BE2C (cell line): ENCODE measurements at regions not wholly inside any gene's neighbourhood (a gene's known extent, or its start where the extent isn't known, plus 50 kb on each side); places are given as distances from the start of the nearest gene placed in this dataset.

ENCODE experiments used
- DNase-seq: peaks from one replicate; pipeline ENCODE4 v3.0.0-alpha.2; 2020
- H3K27me3 ChIP-seq: fragments of 250-450 bp; sonication (Bioruptor Pico); 2 replicates; pipeline ENCODE4 v1.5.1; 2020; ENCODE audit warnings: mild to moderate bottlenecking
- H3K36me3 ChIP-seq: fragments of 250-450 bp; sonication (Bioruptor Pico); 2 replicates; pipeline ENCODE4 v1.5.1; 2020; ENCODE audit warnings: mild to moderate bottlenecking
- H3K4me1 ChIP-seq: fragments of 250-450 bp; sonication (Bioruptor Pico); 2 replicates; pipeline ENCODE4 v1.5.1; 2020
- H3K4me3 ChIP-seq: 2 replicates; pipeline ENCODE4 v1.5.1; 2011; ENCODE audit warnings: low read depth, low read length
- H3K9me3 ChIP-seq: fragments of 250-450 bp; sonication (Bioruptor Pico); 2 replicates; pipeline ENCODE4 v1.5.1; 2020
- TF ChIP-seq, protein P1 (sequence below): IDR thresholded peaks from 2 replicates; pipeline ENCODE4 v1.5.1; 2012; ENCODE audit warnings: mild to moderate bottlenecking, low read depth, low read length

DNA sequence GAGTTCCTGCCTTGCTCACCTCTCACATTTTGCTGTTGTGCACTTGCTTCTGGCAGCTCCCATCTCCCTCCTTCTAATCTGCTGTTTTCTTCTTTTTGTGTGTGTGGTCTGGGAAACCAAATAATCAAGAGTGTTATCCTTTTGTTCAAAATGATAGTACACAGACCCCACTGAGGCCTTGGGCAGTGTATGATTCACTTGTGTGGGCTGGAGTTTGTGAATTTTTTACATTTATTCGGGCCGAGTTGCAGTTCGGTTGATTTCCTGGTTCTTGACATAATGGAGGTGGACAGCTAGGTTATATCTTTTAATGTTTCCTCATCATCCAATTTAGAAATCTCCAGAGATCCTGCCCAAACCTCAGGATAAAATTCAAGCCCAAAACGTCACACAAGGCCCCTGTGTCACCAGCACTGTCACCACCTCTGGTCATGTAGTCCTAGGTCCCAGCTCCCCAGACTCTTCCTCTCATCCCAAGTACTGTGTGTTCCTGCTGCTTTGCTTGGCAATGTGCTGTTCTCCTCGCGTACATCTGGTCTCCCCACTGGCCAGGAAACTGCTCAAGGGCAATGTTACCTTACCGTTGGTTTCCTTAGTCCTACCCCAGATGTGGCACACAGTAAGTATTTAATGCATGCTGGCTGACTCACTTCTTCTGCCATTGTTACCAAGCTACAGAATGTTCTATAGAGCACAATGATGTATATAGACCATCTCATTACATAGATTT is 55.7 kb upstream of the PHACTR2 start:
- TF ChIP-seq, protein P1, sequence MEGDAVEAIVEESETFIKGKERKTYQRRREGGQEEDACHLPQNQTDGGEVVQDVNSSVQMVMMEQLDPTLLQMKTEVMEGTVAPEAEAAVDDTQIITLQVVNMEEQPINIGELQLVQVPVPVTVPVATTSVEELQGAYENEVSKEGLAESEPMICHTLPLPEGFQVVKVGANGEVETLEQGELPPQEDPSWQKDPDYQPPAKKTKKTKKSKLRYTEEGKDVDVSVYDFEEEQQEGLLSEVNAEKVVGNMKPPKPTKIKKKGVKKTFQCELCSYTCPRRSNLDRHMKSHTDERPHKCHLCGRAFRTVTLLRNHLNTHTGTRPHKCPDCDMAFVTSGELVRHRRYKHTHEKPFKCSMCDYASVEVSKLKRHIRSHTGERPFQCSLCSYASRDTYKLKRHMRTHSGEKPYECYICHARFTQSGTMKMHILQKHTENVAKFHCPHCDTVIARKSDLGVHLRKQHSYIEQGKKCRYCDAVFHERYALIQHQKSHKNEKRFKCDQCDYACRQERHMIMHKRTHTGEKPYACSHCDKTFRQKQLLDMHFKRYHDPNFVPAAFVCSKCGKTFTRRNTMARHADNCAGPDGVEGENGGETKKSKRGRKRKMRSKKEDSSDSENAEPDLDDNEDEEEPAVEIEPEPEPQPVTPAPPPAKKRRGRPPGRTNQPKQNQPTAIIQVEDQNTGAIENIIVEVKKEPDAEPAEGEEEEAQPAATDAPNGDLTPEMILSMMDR = no peak
- Histone ChIP-seq H3K9me3 (no peaks in the 10 kb centered on the region), H3K27me3 (no peaks in the 10 kb centered on the region), H3K4me1 (no peaks in the 10 kb centered on the region), H3K36me3 (no peaks in the 10 kb centered on the region), H3K4me3 (no peak overlapping the region)
- DNase-seq = no peak

DNA sequence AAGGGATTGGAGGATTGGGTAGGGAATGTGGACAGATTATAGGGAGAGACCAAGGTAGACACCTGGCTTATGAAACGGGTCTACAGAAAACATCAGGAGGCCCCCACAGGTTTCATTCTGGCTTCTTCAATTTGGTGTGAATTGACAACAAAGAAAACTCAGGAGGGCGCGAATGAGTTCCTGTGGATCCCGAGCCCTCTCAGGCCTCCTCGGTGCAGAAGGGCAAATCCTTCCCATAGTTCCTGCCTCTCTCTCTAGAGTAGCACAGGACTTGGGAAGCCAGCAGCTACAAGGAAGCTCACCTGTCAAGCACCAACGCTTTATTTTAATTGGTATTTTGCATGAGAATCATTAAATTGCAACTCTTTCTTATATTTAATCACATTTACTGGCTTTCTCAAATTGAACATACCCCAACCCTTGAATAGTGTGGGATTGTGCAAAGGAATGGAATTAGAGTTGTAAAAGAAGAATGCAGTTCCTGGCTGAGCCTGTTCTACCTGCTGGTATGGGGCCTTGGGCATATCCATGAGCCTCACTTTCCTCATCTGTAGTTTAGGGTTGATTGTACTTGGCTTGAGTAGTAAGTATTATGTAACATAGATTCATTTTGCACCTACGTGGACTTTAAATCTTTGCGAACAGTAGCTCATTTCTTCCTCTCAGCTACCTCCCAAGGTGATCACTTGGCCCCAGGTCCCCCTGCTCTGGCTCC is 56.4 kb upstream of the PHACTR2 start:
- TF ChIP-seq, protein P1 = no peak
- no peak for DNase-seq
- H3K4me3 ChIP-seq = no peak overlapping the region
- no peaks in the 10 kb centered on the region for H3K4me1 ChIP-seq
- H3K36me3 ChIP-seq = no peaks in the 10 kb centered on the region
- no peaks in the 10 kb centered on the region for H3K9me3 ChIP-seq
- H3K27me3 ChIP-seq = no peaks in the 10 kb centered on the region

DNA sequence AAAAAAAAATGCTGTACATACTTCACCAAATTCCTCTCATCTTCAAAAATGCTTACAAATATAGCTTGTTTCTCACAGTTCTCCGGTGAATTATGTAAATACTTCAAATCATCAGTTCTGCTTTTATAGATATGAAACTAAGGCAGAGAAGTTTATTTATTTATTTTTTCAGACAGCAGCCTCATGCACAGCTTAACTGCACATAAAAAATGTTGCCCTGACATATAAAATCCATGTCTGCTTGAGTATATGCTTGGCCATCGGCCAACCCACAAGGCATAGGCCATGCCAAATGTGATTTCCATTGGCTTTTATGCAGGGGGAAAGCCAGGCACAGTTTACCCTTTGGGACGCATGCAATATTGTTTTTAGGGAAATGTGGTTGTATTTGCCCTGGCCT is 57.3 kb upstream of the PHACTR2 start:
- TF ChIP-seq, protein P1 = no peak
- no peak for DNase-seq

DNA sequence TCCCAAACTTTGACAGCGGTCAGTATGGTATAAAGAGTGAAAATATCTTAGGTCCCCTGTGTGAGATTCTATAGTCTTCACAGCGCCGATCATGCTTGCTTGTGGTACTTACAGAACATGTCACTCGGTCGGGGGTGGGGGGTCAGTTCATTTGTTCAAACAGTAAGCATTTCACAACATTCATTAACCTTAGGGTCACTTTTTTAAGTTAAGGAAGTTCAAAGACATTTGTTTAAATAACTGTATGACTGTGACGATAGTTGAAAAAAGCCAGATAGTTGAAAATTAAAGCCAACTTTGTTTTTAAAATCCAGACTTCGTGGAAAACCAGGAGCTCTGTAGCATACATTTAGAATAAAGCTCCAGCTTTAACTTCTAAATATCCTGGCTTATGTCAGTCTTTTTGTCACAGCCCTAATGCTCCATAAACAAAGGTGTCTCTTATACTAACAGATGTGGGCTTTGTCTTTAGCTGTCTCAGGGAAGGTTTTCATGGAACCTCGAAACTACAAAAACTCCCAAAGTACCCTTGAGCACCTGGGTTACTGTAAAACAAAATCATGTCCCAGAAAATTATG is 57.9 kb upstream of the PHACTR2 start:
- H3K4me1 ChIP-seq = no peaks in the 10 kb centered on the region
- H3K36me3 ChIP-seq = no peaks in the 10 kb centered on the region
- TF ChIP-seq, protein P1 = no peak
- no peak for DNase-seq
- H3K4me3 ChIP-seq = no peak overlapping the region
- no peaks in the 10 kb centered on the region for H3K9me3 ChIP-seq
- H3K27me3 ChIP-seq = no peaks in the 10 kb centered on the region

More for the DNA sequence above, 57.3 kb upstream of the PHACTR2 start:
- Histone ChIP-seq H3K9me3 (no peaks in the 10 kb centered on the region), H3K4me1 (no peaks in the 10 kb centered on the region), H3K36me3 (no peaks in the 10 kb centered on the region), H3K4me3 (no peak overlapping the region), H3K27me3 (no peaks in the 10 kb centered on the region)

DNA sequence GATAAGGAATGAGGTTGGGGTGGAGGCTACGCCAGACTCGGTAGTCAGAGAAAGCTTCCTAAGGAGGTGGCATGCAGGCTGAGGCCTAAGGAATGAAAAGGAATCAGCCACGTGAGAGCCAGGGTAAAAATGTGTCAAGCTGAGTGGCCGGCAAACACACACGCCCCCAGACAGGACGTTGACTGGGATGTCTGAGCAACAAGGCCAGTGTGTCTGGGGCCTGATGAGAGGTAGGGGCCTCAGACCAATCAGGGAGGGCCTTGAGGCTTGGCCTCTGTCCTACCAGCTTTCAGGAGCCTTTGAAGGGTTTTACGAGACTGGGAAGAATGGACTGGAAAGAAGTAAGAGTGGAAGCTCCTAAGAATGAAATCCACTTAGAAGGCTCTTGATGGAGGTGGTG is 61.0 kb upstream of the PHACTR2 start:
- H3K27me3 ChIP-seq = no peaks in the 10 kb centered on the region
- DNase-seq = no peak
- H3K4me1 ChIP-seq = no peaks in the 10 kb centered on the region

More for the DNA sequence above, 61.0 kb upstream of the PHACTR2 start:
- TF ChIP-seq, protein P1 = no peak
- Histone ChIP-seq H3K4me3 (no peak overlapping the region), H3K36me3 (no peaks in the 10 kb centered on the region), H3K9me3 (no peaks in the 10 kb centered on the region)
